ENCODE measurements at regions not wholly inside any gene's neighbourhood (a gene's known extent, or its start where the extent isn't known, plus 50 kb on each side); places are given as distances from the start of the nearest gene placed in this dataset.
"Not testable (repeated sequence)": the region's sequence is repeated elsewhere in the genome, so short reads cannot be mapped to it uniquely, and the experiment has no call there.

DNA sequence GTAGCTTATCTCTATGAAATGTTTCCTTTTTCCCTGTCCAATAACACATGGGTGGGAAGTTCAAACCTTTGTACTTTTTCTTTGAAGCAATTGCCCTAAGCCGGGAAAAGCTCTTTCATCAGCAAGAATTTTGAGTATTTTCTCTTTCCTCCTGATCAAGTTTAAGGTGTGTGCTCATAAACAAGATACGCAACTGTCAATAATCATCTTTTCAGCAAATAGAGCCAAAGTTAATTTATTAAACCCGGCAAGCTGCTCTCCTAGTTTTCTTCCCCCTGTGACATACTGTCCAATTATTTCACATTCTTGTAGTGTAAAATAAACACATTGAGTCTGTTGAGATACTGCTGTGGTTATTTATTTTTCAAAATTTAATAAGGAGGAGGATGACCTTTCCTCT, 194.4 kb downstream of the EDN1 start:
- no peaks in the 10 kb centered on the region for H3K36me3 Mint-ChIP-seq (ENCODE audit: low read depth)
- ATAC-seq (replicated peaks), result no peak
- H3K27ac Mint-ChIP-seq, result no peak overlapping the region
- H3K4me3 Mint-ChIP-seq, result no peak overlapping the region
- no peaks in the 10 kb centered on the region for H3K4me1 Mint-ChIP-seq
- peaks cover 14% of the 10 kb centered on the region for H3K27me3 Mint-ChIP-seq
- no peaks in the 10 kb centered on the region for H3K9me3 Mint-ChIP-seq

DNA sequence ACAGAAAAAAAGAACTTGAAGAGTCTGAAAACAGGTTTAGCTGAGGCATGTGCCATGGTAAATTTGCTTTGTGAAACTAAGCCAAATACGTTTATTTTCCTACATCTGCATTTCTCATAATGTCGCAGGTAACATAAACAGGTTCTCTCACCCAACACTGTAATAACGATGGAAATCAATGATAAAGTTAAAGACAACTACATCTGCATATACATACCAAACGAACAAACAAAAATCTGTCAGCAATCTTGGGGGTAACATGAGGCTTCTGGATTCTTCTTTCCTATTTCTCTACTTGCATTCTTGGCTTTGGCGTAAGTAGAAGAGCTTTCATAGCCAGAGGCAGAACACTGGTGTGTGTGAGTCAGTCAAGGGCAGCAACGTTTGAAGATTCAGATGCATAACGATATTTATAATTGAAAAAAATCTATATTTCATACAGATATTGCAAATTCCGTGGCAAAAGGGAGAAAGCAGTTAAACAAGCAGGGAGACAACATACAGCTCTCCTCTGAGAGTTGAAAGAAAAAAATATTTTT, 195.1 kb downstream of the EDN1 start:
- no peaks in the 10 kb centered on the region for H3K36me3 Mint-ChIP-seq (ENCODE audit: low read depth)
- no peak for ATAC-seq (replicated peaks)
- H3K4me1 Mint-ChIP-seq, result no peaks in the 10 kb centered on the region
- H3K4me3 Mint-ChIP-seq, result no peak overlapping the region
- H3K27ac Mint-ChIP-seq, result no peak overlapping the region
- peaks cover 14% of the 10 kb centered on the region for H3K27me3 Mint-ChIP-seq
- no peaks in the 10 kb centered on the region for H3K9me3 Mint-ChIP-seq

GRCh38 chr6:12485837-12486236, 195.7 kb downstream of the EDN1 start:
- H3K9me3 Mint-ChIP-seq, result no peaks in the 10 kb centered on the region
- H3K36me3 Mint-ChIP-seq (ENCODE audit: low read depth), result no peaks in the 10 kb centered on the region
- no peaks in the 10 kb centered on the region for H3K4me1 Mint-ChIP-seq
- no peak overlapping the region for H3K4me3 Mint-ChIP-seq
- ATAC-seq (replicated peaks), result no peak
- no peak overlapping the region for H3K27ac Mint-ChIP-seq
- peaks cover 14% of the 10 kb centered on the region for H3K27me3 Mint-ChIP-seq

GRCh38 chr6:12490351-12490903, 200.3 kb downstream of the EDN1 start:
- Mint-ChIP-seq H3K4me3 (no peak overlapping the region), H3K27ac (no peak overlapping the region), H3K9me3 (no peaks in the 10 kb centered on the region), H3K27me3 (peaks cover 18% of the 10 kb centered on the region), H3K4me1 (no peaks in the 10 kb centered on the region), H3K36me3 (ENCODE audit: low read depth) (no peaks in the 10 kb centered on the region)
- peak; percentile 64 for ATAC-seq (replicated peaks)

DNA sequence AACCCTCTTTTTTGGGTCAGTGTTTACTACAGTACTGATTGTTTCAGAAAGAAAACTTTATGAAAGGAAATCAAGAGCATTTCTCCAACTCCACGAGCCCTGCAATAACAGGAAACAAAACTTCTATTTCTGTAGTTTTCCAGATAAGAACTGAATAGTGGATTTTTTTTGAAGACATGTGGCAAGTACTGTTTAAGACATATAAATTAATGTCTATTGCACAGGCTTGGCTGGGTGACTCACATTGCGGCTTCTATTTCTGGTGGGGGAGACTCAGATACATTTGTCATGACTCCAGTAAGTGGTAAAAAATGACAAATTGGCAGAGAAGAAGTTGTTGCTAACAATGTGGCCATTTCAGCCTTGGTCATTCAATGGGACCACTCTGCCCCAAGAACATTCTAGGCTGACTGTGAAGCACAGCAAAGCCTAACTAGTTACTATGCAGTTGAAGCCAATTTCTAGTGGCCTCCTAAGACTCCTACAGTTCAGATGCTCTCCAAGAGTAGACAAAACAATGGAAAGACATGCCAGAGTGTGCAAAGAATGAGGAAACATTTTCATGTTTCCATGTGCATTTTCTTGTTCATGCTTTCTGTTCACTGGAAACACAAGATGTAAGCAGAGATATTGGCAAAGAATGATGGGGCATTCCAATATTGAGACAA, 200.9 kb downstream of the EDN1 start:
- peaks cover 21% of the 10 kb centered on the region for H3K27me3 Mint-ChIP-seq
- no peak overlapping the region for H3K27ac Mint-ChIP-seq
- H3K4me3 Mint-ChIP-seq, result no peak overlapping the region
- H3K4me1 Mint-ChIP-seq, result no peaks in the 10 kb centered on the region
- H3K9me3 Mint-ChIP-seq, result no peaks in the 10 kb centered on the region
- no peaks in the 10 kb centered on the region for H3K36me3 Mint-ChIP-seq (ENCODE audit: low read depth)
- ATAC-seq (replicated peaks), result peak; percentile 79

- H3K27ac Mint-ChIP-seq; H3K36me3 Mint-ChIP-seq (ENCODE audit: low read depth); H3K4me3 Mint-ChIP-seq; ATAC-seq (replicated peaks); H3K4me1 Mint-ChIP-seq; H3K9me3 Mint-ChIP-seq: not testable (repeated sequence)
- H3K27me3 Mint-ChIP-seq, result peaks cover 32% of the 10 kb centered on the region
Measured at GRCh38 chr6:12492929-12493328, 202.8 kb downstream of the EDN1 start.

- no peaks in the 10 kb centered on the region for H3K36me3 Mint-ChIP-seq (ENCODE audit: low read depth)
- ATAC-seq (replicated peaks), result no peak
- H3K9me3 Mint-ChIP-seq, result no peaks in the 10 kb centered on the region
- H3K4me1 Mint-ChIP-seq, result no peaks in the 10 kb centered on the region
- H3K27ac Mint-ChIP-seq, result no peak overlapping the region
- H3K27me3 Mint-ChIP-seq, result peaks cover 29% of the 10 kb centered on the region
- H3K4me3 Mint-ChIP-seq, result no peak overlapping the region
Measured at GRCh38 chr6:12493446-12493845, 203.3 kb downstream of the EDN1 start.

DNA sequence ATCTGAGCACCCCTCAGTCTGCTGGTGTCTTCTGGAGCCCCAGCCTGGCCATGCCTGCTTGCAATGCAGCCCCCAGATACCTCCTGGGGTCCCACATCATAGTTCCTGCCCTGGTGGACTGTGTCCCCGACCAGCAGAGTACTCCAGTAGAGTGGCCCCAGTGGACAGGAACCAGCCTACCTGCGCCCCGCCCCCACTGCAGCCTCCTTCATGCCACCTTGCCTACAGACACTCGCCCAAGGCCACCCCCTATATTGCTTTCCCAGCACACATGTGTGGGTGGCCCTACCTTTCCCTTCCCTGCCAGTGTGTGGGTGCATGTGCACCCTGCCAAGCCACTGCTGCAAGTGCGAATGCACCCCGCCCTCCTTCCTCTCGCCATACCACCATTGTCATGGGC, 204.0 kb downstream of the EDN1 start:
- no peak for ATAC-seq (replicated peaks)
- no peaks in the 10 kb centered on the region for H3K36me3 Mint-ChIP-seq (ENCODE audit: low read depth)
- no peak overlapping the region for H3K4me3 Mint-ChIP-seq
- H3K27me3 Mint-ChIP-seq, result peaks cover 27% of the 10 kb centered on the region
- no peaks in the 10 kb centered on the region for H3K9me3 Mint-ChIP-seq
- no peak overlapping the region for H3K27ac Mint-ChIP-seq
- H3K4me1 Mint-ChIP-seq, result no peaks in the 10 kb centered on the region

DNA sequence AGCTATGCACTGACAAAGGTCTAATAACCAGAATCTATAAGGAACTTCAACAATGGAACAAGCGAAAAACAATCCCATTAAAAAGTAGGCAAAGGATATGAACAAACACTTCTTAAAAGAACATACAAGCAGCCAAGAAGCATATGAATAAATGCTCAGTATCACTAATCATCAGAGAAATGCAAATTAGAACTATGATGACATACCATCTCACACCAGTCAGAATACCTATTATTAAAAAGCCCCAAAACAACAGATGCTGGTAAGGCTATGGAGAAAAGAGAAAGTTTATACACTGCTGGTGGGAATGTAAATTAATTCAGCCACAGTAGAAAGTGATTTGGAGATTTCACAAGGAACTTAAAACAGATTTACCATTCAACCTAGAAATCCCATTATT, 211.8 kb downstream of the EDN1 start:
- Mint-ChIP-seq H3K27me3 (peaks cover 9% of the 10 kb centered on the region), H3K36me3 (ENCODE audit: low read depth) (no peaks in the 10 kb centered on the region), H3K4me1 (no peaks in the 10 kb centered on the region), H3K4me3 (no peak overlapping the region), H3K9me3 (no peaks in the 10 kb centered on the region), H3K27ac (no peak overlapping the region)
- no peak for ATAC-seq (replicated peaks)

- no peak for ATAC-seq (replicated peaks)
- Mint-ChIP-seq H3K27ac (no peak overlapping the region), H3K4me1 (no peaks in the 10 kb centered on the region), H3K4me3 (no peak overlapping the region), H3K36me3 (ENCODE audit: low read depth) (no peaks in the 10 kb centered on the region), H3K9me3 (no peaks in the 10 kb centered on the region), H3K27me3 (peaks cover 10% of the 10 kb centered on the region)
Measured at GRCh38 chr6:12504325-12504966, 212.1 kb upstream of the PHACTR1 start.

DNA sequence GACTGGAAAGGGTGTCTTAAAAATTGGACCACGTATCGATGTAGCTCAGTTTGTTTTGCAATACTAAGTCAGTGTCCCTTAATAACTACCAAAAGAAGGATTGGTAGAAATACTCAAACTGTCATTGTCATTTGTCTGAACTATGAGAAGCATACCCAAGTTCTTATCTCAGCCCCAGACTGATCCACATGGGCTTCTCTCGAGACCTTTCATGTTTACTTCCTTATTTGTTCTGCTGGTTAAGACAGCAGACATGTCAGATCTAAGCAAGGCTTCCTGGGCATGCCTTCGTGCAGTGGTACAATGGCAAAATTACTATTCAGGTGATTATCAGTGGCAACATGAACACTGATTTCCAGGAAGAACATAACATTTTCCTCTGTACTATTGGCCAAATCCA, 211.1 kb upstream of the PHACTR1 start:
- H3K9me3 Mint-ChIP-seq, result no peaks in the 10 kb centered on the region
- H3K27ac Mint-ChIP-seq, result no peak overlapping the region
- no peak overlapping the region for H3K4me3 Mint-ChIP-seq
- H3K27me3 Mint-ChIP-seq, result peaks cover 15% of the 10 kb centered on the region
- H3K4me1 Mint-ChIP-seq, result no peaks in the 10 kb centered on the region
- no peak for ATAC-seq (replicated peaks)
- no peaks in the 10 kb centered on the region for H3K36me3 Mint-ChIP-seq (ENCODE audit: low read depth)

DNA sequence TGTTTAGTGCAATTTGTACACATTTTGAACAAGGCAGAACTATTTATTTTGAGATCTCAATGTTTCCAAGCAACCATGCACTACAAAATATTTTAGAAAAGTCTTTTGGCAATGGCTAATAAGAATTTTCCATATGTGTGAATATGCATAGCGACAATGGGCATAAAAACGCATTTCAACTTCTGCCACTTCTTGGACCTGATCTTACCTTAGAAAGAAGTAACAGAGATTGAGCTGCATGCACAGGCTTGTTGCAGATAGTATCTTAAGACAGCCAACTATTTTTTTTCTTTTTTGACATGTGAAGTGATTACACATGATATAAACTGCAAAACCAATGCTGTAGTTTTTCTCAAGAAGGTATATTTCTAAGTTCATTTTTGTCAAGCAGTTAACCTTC, 210.4 kb upstream of the PHACTR1 start:
- no peaks in the 10 kb centered on the region for H3K4me1 Mint-ChIP-seq
- H3K4me3 Mint-ChIP-seq, result no peak overlapping the region
- no peaks in the 10 kb centered on the region for H3K9me3 Mint-ChIP-seq
- H3K27ac Mint-ChIP-seq, result no peak overlapping the region
- no peak for ATAC-seq (replicated peaks)
- no peaks in the 10 kb centered on the region for H3K36me3 Mint-ChIP-seq (ENCODE audit: low read depth)
- peaks cover 15% of the 10 kb centered on the region for H3K27me3 Mint-ChIP-seq

GRCh38 chr6:12507636-12508035, 208.9 kb upstream of the PHACTR1 start:
- Mint-ChIP-seq H3K36me3 (ENCODE audit: low read depth) (no peaks in the 10 kb centered on the region), H3K4me3 (no peak overlapping the region), H3K9me3 (no peaks in the 10 kb centered on the region), H3K27me3 (peaks cover 19% of the 10 kb centered on the region), H3K27ac (no peak overlapping the region), H3K4me1 (no peaks in the 10 kb centered on the region)
- ATAC-seq (replicated peaks), result no peak

GRCh38 chr6:12508553-12508952, 208.0 kb upstream of the PHACTR1 start:
- H3K9me3 Mint-ChIP-seq, result no peaks in the 10 kb centered on the region
- H3K27me3 Mint-ChIP-seq, result peaks cover 19% of the 10 kb centered on the region
- no peak overlapping the region for H3K4me3 Mint-ChIP-seq
- H3K27ac Mint-ChIP-seq, result no peak overlapping the region
- H3K4me1 Mint-ChIP-seq, result no peaks in the 10 kb centered on the region
- no peak for ATAC-seq (replicated peaks)
- no peaks in the 10 kb centered on the region for H3K36me3 Mint-ChIP-seq (ENCODE audit: low read depth)

DNA sequence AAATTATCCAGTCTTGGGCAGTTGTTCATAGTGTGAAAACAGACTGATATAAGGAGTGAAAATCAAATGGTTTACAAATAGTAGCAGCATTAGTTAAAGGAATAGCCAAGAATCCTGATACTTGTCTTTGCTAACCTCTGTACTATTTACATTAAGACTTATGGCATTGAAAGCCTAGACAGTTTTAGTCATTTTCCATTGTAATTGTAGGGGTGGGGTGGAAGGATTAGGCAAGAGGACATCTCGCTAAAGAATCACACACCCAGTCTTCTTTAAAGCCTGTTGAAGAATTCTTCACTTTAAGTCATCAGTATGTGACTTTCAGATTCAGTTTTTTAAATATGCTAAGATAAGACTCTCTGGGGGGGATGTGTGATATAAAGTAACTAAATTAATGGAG, 207.5 kb upstream of the PHACTR1 start:
- H3K36me3 Mint-ChIP-seq (ENCODE audit: low read depth), result no peaks in the 10 kb centered on the region
- no peak for ATAC-seq (replicated peaks)
- H3K27ac Mint-ChIP-seq, result no peak overlapping the region
- H3K4me3 Mint-ChIP-seq, result no peak overlapping the region
- peaks cover 19% of the 10 kb centered on the region for H3K27me3 Mint-ChIP-seq
- no peaks in the 10 kb centered on the region for H3K9me3 Mint-ChIP-seq
- no peaks in the 10 kb centered on the region for H3K4me1 Mint-ChIP-seq

Data from activated T-helper 17 cell treated with anti-CD3 and anti-CD28 coated beads, Interleukin-2, amount 50 U/mL, for 72 hours (primary cell).